ENCODE measurements at regions not wholly inside any gene's neighbourhood (a gene's known extent, or its start where the extent isn't known, plus 50 kb on each side); places are given as distances from the start of the nearest gene placed in this dataset.
A peak's percentile ranks its signal among the peaks of the same experiment; 100 is the strongest.

- no peak for DNase-seq (ENCODE audit: low read depth)
- TF ChIP-seq, protein P1, sequence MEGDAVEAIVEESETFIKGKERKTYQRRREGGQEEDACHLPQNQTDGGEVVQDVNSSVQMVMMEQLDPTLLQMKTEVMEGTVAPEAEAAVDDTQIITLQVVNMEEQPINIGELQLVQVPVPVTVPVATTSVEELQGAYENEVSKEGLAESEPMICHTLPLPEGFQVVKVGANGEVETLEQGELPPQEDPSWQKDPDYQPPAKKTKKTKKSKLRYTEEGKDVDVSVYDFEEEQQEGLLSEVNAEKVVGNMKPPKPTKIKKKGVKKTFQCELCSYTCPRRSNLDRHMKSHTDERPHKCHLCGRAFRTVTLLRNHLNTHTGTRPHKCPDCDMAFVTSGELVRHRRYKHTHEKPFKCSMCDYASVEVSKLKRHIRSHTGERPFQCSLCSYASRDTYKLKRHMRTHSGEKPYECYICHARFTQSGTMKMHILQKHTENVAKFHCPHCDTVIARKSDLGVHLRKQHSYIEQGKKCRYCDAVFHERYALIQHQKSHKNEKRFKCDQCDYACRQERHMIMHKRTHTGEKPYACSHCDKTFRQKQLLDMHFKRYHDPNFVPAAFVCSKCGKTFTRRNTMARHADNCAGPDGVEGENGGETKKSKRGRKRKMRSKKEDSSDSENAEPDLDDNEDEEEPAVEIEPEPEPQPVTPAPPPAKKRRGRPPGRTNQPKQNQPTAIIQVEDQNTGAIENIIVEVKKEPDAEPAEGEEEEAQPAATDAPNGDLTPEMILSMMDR (IDR thresholded peaks at IDR 0.05; ENCODE audit: control insufficient read depth, extremely low read depth, insufficient read depth) = no peak
- no peak overlapping the region for H3K4me3 ChIP-seq (ENCODE audit: low read depth, low read length)
Observed at GRCh38 chr12:63232896-63233295, 81.9 kb upstream of the AVPR1A start.

GRCh38 chr12:63228853-63229252 lies 77.9 kb upstream of the AVPR1A start:
- TF ChIP-seq, protein P1 (IDR thresholded peaks at IDR 0.05; ENCODE audit: control insufficient read depth, extremely low read depth, insufficient read depth) = no peak
- DNase-seq (ENCODE audit: low read depth) = no peak
- no peak overlapping the region for H3K4me3 ChIP-seq (ENCODE audit: low read depth, low read length)

DNA sequence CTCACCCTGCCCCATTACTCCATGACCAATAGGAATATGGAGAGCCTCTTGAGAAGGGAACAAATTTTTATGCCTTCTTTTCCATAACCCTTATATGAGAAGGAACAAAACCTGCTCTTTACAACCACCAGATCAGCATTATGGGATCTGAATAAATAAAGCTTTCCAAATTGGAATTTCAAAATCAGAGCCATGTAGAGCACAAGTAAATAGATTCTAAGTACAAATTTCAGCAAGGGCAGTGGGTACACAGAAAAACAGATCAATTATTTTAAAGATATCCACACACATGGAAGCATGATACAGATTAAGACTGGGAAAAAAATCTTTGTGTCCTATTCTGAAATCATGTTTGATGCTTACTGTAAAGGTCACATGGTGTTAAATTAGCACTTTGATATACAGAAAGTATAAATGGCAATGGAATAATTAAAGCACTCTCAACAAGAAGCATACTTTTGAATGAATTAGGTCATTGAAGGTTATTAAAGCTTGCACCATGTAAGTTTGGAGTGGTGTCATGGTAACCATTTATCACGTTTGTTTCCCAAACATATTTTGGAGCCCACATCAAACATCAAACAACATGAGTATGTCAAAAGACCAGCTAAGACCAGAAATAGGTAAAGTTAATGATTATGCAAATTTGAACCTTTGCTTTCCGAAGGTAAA lies 75.9 kb upstream of the AVPR1A start:
- TF ChIP-seq, protein P1 (IDR thresholded peaks at IDR 0.05; ENCODE audit: control insufficient read depth, extremely low read depth, insufficient read depth) = no peak
- DNase-seq (ENCODE audit: low read depth) = no peak
- H3K4me3 ChIP-seq (ENCODE audit: low read depth, low read length) = no peak overlapping the region

GRCh38 chr12:63224396-63224795 lies 73.4 kb upstream of the AVPR1A start:
- no peak for DNase-seq (ENCODE audit: low read depth)
- TF ChIP-seq, protein P1 (IDR thresholded peaks at IDR 0.05; ENCODE audit: control insufficient read depth, extremely low read depth, insufficient read depth) = no peak
- H3K4me3 ChIP-seq (ENCODE audit: low read depth, low read length) = no peak overlapping the region

- no peak overlapping the region for H3K4me3 ChIP-seq (ENCODE audit: low read depth, low read length)
- no peak for DNase-seq (ENCODE audit: low read depth)
- TF ChIP-seq, protein P1 (IDR thresholded peaks at IDR 0.05; ENCODE audit: control insufficient read depth, extremely low read depth, insufficient read depth) = no peak
Observed at GRCh38 chr12:63223128-63223527, 72.1 kb upstream of the AVPR1A start.

DNA sequence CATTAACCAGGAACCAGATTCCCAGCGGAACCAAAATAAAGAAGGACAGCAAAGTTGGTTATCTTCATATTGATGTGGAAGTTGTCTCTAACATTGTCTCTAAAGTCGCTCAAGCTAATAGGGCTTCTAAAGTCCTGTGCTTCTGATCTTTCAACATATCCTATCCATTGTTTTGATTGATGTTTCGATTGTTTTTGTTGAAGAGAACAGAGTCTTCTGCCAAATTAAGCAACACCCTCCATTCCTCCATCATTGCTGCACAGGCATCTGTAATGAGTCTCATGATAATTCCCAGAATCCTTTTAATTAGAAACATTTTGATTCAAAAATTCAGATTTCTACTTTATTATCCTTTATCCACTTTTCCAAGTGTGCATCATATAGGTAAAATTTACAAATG lies 71.6 kb upstream of the AVPR1A start:
- no peak for DNase-seq (ENCODE audit: low read depth)
- TF ChIP-seq, protein P1 (IDR thresholded peaks at IDR 0.05; ENCODE audit: control insufficient read depth, extremely low read depth, insufficient read depth) = no peak

DNA sequence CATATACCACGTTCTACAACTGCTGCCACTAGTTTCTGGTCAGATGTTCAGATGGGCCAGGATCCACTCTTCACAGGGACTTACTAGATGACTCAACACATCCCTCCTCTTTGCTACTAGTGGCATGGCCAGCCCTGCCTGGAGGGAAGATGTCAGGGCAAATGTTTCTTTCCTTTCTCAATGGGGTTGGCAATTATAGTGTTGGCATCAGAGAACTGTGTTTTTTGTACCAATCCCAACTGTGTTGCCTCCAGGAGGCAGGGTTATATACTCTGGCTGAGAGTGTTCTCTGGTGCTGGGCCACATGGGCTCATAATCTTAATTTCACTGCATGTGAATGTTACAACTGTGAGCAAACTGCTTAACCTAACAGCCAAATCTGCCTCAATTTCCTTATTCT lies 69.9 kb upstream of the AVPR1A start:
- no peak for DNase-seq (ENCODE audit: low read depth)
- TF ChIP-seq, protein P1 (IDR thresholded peaks at IDR 0.05; ENCODE audit: control insufficient read depth, extremely low read depth, insufficient read depth) = peak; percentile 44; the same call in 1 of the 2 replicates
- H3K4me3 ChIP-seq (ENCODE audit: low read depth, low read length) = no peak overlapping the region

More for the DNA sequence above, 71.6 kb upstream of the AVPR1A start:
- H3K4me3 ChIP-seq (ENCODE audit: low read depth, low read length) = no peak overlapping the region
